Gastrocnemius medialis (tissue), 4 donors: ENCODE measurements at regions not wholly inside any gene's neighbourhood (a gene's known extent, or its start where the extent isn't known, plus 50 kb on each side); places are given as distances from the start of the nearest gene placed in this dataset.
A peak's percentile ranks its signal among the peaks of the same experiment; 100 is the strongest.

ENCODE experiments used
- ATAC-seq, 2 donors: fragments of 150-250 bp; one replicate each; pipeline ENCODE4 v1.9.1; 2016
- DNase-seq, 2 donors: peaks; one replicate each; pipeline ENCODE4 v3.0.0-alpha.2; 2019
- H3K27ac ChIP-seq, 4 donors: fragments of 200-600 bp; sonication (generic); 1 replicate in 1 of 4; 2 replicates in 3 of 4; pipeline ENCODE4 v1.5.1; 2016 to 2018; ENCODE audit warnings: mild to moderate bottlenecking in 2 of 4, moderate library complexity in 1 of 4
- H3K27me3 ChIP-seq, 3 donors: fragments of 200-600 bp; sonication (generic) in 2 of 3; 1 replicate in 1 of 3; 2 replicates in 2 of 3; pipeline versions ENCODE4 v1.5.1 to v1.6.0; 2016 to 2019; ENCODE audit warnings: mild to moderate bottlenecking in 1 of 3, moderate library complexity in 1 of 3
- H3K36me3 ChIP-seq, 2 donors: fragments of 200-600 bp; sonication (generic) in 1 of 2; one replicate each; pipeline ENCODE4 v1.5.1; 2017 to 2018
- H3K4me1 ChIP-seq, 2 donors: fragments of 200-600 bp; sonication (generic) in 1 of 2; one replicate each; pipeline ENCODE4 v1.5.1; 2016 to 2017; ENCODE audit warnings: mild to moderate bottlenecking in 2 of 2
- H3K4me3 ChIP-seq, 4 donors: fragments of 200-600 bp; sonication (generic) in 3 of 4; 1 replicate in 1 of 4; 2 replicates in 3 of 4; pipeline ENCODE4 v1.5.1; 2016 to 2019; ENCODE audit warnings: mild to moderate bottlenecking in 2 of 4
- H3K9me3 ChIP-seq, 3 donors: fragments of 200-600 bp; sonication (generic) in 2 of 3; 1 replicate in 1 of 3; 2 replicates in 2 of 3; pipeline ENCODE4 v1.5.1; 2016 to 2019
- CTCF ChIP-seq, 5 experiments: fragments of 450-650 bp in 3 of 5; fragments of 200-600 bp in 2 of 5; sonication (generic) in 2 of 5; IDR thresholded peaks in 4 of 5; conservative IDR thresholded peaks in 1 of 5; 1 replicate in 4 of 5; 2 replicates in 1 of 5; pipeline ENCODE4 v1.5.1; 2016 to 2019; ENCODE audit warnings: antibody characterized with exemption in 5 of 5, mild to moderate bottlenecking in 3 of 5, moderate library complexity in 3 of 5
- POLR2A ChIP-seq, 2 donors: fragments of 450-650 bp; IDR thresholded peaks; one replicate each; pipeline ENCODE4 v1.6.1; 2017; ENCODE audit warnings: antibody characterized with exemption in 2 of 2, mild to moderate bottlenecking in 2 of 2, moderate library complexity in 2 of 2
- in situ Hi-C, 4 donors: fragments of 200-750 bp; cut with MboI; loops; one replicate each; pipeline versions ENCODE4 v1.15.0 to v1.8.0; 2017; ENCODE audit warnings: low sequenced_read_pairs in 4 of 4
- intact Hi-C: fragments of 100-400 bp; cut with DNase I; formaldehyde crosslinking; loops from one replicate; pipeline ENCODE4 v1.15.1; 2023; ENCODE audit warnings: low total_unique reads

- peak; percentile 51 to 58 for ATAC-seq
These were observed 242.9 kb upstream of the GK2 start for GRCh38 chr4:79650794-79651431.

GRCh38 chr4:79650217-79650616 is 242.2 kb upstream of the GK2 start:
- Histone ChIP-seq H3K4me3 (no peak overlapping the region), H3K4me1 (peaks cover 14 to 23% of the 10 kb centered on the region in 2 donors), H3K27me3 (no peaks in the 10 kb centered on the region), H3K27ac (peak overlapping the region in 1 of 4 donors; percentile 41), H3K36me3 (no peaks in the 10 kb centered on the region), H3K9me3 (no peaks in the 10 kb centered on the region)
- no peak for DNase-seq
- TF ChIP-seq CTCF (IDR thresholded peaks at IDR 0.05 in 4 of 5, conservative IDR thresholded peaks at IDR 0.05 in 1 of 5) (no peak), POLR2A (IDR thresholded peaks at IDR 0.05) (no peak)
- in situ Hi-C loops (no loop called here), intact Hi-C loops (loop anchor here (5.0 kb wide), 1 partner anchor 53 kb away; no protein-coding TSS in a partner anchor)
- ATAC-seq: no peak

More at GRCh38 chr4:79650794-79651431, 242.9 kb upstream of the GK2 start:
- H3K9me3 ChIP-seq: no peaks in the 10 kb centered on the region
- no peaks in the 10 kb centered on the region for H3K36me3 ChIP-seq
- H3K4me3 ChIP-seq: no peak overlapping the region
- no peak for TF ChIP-seq POLR2A (IDR thresholded peaks at IDR 0.05)
- TF ChIP-seq CTCF (IDR thresholded peaks at IDR 0.05 in 4 of 5, conservative IDR thresholded peaks at IDR 0.05 in 1 of 5): no peak
- no peaks in the 10 kb centered on the region for H3K27me3 ChIP-seq
- H3K27ac ChIP-seq: peak overlapping the region in 3 of 4 donors; percentile 41 to 48 (median 44)
- intact Hi-C loops (loop anchor here (5.0 kb wide), 1 partner anchor 54 kb away; no protein-coding TSS in a partner anchor), in situ Hi-C loops (no loop called here)
- DNase-seq: no peak
- peaks cover 14 to 23% of the 10 kb centered on the region in 2 donors for H3K4me1 ChIP-seq

- no peak overlapping the region for H3K27ac ChIP-seq
- ATAC-seq (no peak), DNase-seq (no peak)
- in situ Hi-C loops (no loop called here), intact Hi-C loops (no loop called here)
- no peaks in the 10 kb centered on the region for H3K9me3 ChIP-seq
- no peaks in the 10 kb centered on the region for H3K27me3 ChIP-seq
- TF ChIP-seq CTCF (IDR thresholded peaks at IDR 0.05 in 4 of 5, conservative IDR thresholded peaks at IDR 0.05 in 1 of 5): no peak
- no peaks in the 10 kb centered on the region for H3K36me3 ChIP-seq
- no peak overlapping the region for H3K4me3 ChIP-seq
- H3K4me1 ChIP-seq: peaks cover 2 to 3% of the 10 kb centered on the region in 2 donors
These were observed 237.9 kb upstream of the GK2 start for GRCh38 chr4:79645942-79646341.

GRCh38 chr4:79638735-79639134 is 230.7 kb upstream of the GK2 start:
- no peak for TF ChIP-seq CTCF (IDR thresholded peaks at IDR 0.05 in 4 of 5, conservative IDR thresholded peaks at IDR 0.05 in 1 of 5)
- TF ChIP-seq POLR2A (IDR thresholded peaks at IDR 0.05): no peak
- in situ Hi-C loops (no loop called here), intact Hi-C loops (no loop called here)
- Histone ChIP-seq H3K4me1 (no peaks in the 10 kb centered on the region), H3K9me3 (no peaks in the 10 kb centered on the region), H3K27me3 (no peaks in the 10 kb centered on the region), H3K36me3 (no peaks in the 10 kb centered on the region), H3K27ac (no peak overlapping the region), H3K4me3 (no peak overlapping the region)
- ATAC-seq (no peak), DNase-seq (no peak)

- DNase-seq (no peak), ATAC-seq (no peak)
- TF ChIP-seq POLR2A (IDR thresholded peaks at IDR 0.05): no peak
- no peak for TF ChIP-seq CTCF (IDR thresholded peaks at IDR 0.05 in 4 of 5, conservative IDR thresholded peaks at IDR 0.05 in 1 of 5)
- no peaks in the 10 kb centered on the region for H3K36me3 ChIP-seq
- in situ Hi-C loops: no loop called here
- intact Hi-C loops: no loop called here
- H3K27ac ChIP-seq: no peak overlapping the region
- no peaks in the 10 kb centered on the region for H3K27me3 ChIP-seq
- no peak overlapping the region for H3K4me3 ChIP-seq
- no peaks in the 10 kb centered on the region for H3K9me3 ChIP-seq
- H3K4me1 ChIP-seq: no peaks in the 10 kb centered on the region
These were observed 229.0 kb upstream of the GK2 start for GRCh38 chr4:79636991-79637390.
